NCI-H1048 (cell line): ENCODE measurements at regions not wholly inside any gene's neighbourhood (a gene's known extent, or its start where the extent isn't known, plus 50 kb on each side); places are given as distances from the start of the nearest gene placed in this dataset.

Source experiments
- DNase-seq: peaks from one replicate; lab custom pipeline; 2025; lab: John Stamatoyannopoulos, UW

GRCh38 chr9:115733318-115734110 lies 420.1 kb upstream of the PAPPA start:
- no peak for DNase-seq

GRCh38 chr9:115739096-115739875 lies 414.3 kb upstream of the PAPPA start:
- no peak for DNase-seq

GRCh38 chr9:115740986-115741385 lies 412.6 kb upstream of the PAPPA start:
- DNase-seq: no peak

DNA sequence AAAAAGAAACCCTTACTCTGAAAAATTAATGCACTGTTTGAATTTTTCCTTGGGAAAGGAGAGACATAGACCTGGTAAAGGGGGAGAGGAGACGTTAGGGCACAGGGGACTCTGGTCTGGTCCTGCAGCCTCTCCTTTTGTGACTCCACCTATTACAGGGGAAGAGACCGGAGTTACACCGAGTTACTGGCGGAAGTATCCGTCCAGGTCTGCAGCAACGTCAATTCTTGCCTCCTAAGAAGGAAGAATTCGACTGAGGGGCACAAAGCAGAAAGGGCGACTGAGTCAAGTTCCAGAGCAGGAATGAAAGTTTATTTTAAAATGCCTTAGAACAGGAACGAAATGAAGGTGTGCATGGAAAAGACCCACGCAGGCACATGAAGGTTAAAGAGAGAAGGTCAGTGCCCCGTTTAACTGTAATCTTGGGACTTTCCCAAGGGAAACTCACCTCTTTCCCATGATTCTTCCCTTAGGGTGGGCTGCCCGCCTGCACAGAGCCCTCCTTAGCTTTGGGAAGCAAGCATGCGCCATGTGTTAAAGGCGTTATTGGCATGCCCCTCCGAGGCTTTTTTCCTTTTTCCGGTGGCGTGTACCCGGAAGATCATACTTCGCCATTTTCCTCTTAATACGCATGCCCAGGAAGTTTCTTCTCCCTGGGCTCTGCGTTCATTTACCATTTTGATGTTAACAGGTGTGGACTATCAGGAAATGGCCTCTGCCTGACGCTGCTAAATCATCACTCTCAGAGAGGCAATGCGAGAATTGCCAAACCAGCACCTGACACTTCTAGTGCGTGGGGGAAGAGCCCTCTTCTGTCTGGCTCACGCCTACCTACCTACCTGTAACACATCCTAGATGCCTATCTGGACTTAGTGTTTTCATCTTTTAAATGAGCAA lies 409.6 kb upstream of the PAPPA start:
- DNase-seq: no peak

- no peak for DNase-seq
Measured at GRCh38 chr9:115746496-115746895, 407.1 kb upstream of the PAPPA start.

DNA sequence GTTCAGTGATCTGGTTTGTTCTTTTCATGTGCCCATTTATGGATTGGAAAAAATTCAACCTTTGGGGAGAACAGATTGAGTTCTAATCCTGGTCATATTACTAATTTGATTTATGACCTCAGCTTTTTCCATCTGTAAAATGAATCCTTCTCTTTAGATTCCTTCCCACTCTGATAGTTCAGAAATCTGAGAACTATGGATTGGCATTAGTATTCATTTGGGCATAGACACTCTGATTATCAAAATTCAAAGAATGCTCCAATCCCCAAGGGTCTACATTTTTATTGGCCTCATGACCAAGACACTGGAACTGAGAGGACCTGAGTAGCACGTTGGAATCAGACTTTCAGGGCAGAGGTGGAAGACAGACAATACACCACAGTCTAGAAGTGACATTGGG lies 405.9 kb upstream of the PAPPA start:
- no peak for DNase-seq

GRCh38 chr9:115756736-115757135 lies 396.9 kb upstream of the PAPPA start:
- no peak for DNase-seq

- DNase-seq: no peak
Measured at GRCh38 chr9:115757461-115757860, 396.1 kb upstream of the PAPPA start.

- no peak for DNase-seq
Measured at GRCh38 chr9:115758441-115758840, 395.1 kb upstream of the PAPPA start.

- no peak for DNase-seq
Measured at GRCh38 chr9:115759426-115759825, 394.2 kb upstream of the PAPPA start.

GRCh38 chr9:115764645-115765044 lies 388.9 kb upstream of the PAPPA start:
- no peak for DNase-seq

GRCh38 chr9:115765060-115765459 lies 388.5 kb upstream of the PAPPA start:
- no peak for DNase-seq

GRCh38 chr9:115766370-115766955 lies 387.1 kb upstream of the PAPPA start:
- no peak for DNase-seq

- DNase-seq: no peak
Measured at GRCh38 chr9:115770521-115770920, 383.1 kb upstream of the PAPPA start.

- no peak for DNase-seq
Measured at GRCh38 chr9:115775659-115776058, 377.9 kb upstream of the PAPPA start.

DNA sequence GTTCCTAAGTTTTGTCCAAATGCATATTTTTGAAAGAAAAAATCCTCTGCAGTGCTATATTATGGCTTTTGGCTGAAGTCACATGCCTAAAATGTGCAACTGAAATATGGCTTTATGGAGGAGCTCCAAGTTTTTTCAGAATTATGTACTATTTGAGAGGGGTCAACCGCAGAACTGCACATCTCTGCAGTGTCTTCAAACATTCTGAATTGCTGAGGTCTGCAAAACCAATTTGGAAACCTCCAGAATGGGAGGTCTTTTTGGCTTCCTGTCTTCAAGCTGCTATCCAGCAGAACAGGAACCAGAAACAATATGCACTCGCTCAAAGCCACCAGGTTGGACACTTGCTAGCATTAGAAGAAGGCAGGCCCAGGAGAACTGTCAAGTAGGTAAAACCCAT lies 376.0 kb upstream of the PAPPA start:
- DNase-seq: no peak

DNA sequence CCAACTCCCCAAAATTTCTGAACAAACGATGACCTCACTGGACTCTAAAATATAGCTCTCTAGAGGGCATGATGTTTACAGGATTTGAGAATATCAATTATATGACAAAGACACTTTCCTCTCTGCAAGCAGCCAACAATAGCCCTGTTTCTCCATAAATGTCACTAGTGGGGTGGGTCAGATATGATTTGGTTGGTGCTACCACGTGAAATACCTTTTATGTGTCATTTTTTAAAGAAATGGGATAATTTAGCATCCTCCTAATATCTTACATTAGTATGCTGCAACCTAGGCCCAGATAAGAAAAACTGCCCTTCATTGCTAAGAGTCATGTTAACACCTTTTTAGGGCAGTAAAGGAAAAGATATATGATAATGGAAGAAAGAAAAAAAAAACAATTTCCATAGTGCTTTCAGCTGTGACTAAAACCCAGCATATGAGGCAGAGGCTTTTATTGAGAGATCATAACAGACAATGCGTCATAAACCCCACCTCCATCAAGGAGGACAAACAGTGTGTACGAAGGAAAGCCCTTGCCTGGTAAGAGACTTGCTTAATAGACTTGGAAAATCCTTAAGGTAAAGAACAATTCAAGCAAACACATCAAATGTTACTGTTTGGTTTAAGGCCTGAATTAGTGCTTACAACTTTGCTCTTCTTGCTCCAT lies 372.4 kb upstream of the PAPPA start:
- DNase-seq: no peak

DNA sequence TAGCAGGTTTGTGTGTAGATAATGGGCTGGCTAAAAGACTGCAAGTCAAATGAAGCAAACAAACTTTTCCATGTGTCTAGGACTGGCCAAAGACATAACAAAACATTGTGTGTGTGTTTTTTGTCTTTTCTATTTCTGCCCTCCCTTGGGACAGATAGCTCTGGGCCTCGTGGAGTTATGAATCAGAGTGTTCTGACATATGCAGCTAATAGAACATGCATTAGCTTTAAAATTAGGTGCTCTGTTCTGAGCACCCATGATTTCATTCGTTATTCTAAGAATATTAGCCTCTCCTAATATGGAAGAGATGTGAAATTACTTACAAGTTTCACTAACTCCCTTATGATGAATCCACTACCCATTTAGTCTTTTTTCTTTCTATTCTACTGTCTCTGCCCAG lies 367.3 kb upstream of the PAPPA start:
- DNase-seq: no peak

DNA sequence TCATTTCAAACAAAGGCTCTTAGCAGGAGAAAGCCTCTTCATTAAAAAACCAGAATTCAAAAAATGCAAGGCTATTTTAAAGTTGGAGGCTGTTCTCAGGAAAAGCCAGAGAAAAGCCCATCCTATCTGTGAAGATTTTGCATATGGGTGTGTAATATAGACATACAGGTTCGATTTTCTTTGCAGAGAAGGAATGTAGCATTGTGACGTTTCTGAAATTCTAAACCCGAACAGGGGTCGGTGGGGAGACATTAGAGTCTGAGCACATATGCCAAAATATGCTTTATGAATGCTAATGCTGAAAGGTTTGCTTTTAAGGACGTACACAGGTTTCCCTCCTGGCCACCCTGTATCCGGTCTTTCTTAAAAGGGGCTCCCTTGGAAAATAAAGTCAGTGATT lies 363.1 kb upstream of the PAPPA start:
- DNase-seq: no peak

GRCh38 chr9:115794921-115795475 lies 358.6 kb upstream of the PAPPA start:
- no peak for DNase-seq

DNA sequence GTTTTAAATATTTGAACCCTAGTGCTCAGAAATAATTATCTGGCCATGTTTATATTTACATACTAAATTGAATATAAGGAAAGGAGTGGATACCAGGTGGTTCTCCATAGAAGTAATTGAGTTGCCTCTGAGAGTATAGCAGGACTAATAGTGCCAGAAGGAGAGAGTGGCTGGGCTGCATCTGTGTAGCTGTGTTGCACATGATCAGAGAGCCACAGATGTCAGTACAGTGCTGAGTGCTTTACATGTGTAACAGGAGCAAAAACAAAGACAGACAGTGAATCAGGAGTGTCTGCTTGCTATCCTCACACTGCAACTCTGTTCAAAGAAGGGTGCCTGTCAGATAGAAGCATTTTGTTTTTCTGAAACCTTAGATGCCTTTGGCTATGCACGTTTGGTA lies 353.9 kb upstream of the PAPPA start:
- no peak for DNase-seq
